ENCODE measurements at regions not wholly inside any gene's neighbourhood (a gene's known extent, or its start where the extent isn't known, plus 50 kb on each side); places are given as distances from the start of the nearest gene placed in this dataset.
"Not testable (repeated sequence)": the region's sequence is repeated elsewhere in the genome, so short reads cannot be mapped to it uniquely, and the experiment has no call there.

DNA sequence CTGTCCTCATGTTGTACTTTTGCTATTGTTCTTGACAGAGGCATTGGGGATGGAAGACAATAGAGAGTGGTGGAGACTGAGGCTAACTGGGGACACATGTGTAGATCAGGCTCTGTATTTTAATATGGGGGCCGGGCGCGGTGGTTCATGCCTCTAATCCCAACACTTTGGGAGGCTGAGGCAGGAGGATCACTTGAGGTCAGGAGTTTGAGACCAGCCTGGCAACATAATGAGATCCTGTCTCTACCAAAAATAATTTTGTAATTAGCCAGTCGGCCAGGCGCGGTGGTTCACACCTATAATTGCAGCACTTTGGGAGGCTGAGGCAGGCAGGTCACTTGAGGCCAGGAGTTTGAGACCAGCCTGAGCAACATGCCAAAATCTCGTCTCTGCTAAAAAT, 72.5 kb upstream of the FOXK1 start:
- TF ChIP-seq CTCF, POLR2A (IDR thresholded peaks at IDR 0.05): not testable (repeated sequence)

All from lower leg skin (tissue), 3 donors.